Common myeloid progenitor, CD34-positive (primary cell): ENCODE measurements at regions not wholly inside any gene's neighbourhood (a gene's known extent, or its start where the extent isn't known, plus 50 kb on each side); places are given as distances from the start of the nearest gene placed in this dataset.

ENCODE experiments used
- CTCF ChIA-PET: fragments of 350-600 bp; sonication (Branson Sonifier 250); formaldehyde crosslinking; loops from one replicate; lab custom pipeline; 2021; ENCODE audit warnings: antibody characterized with exemption; lab: Charles Lee
- POLR2A ChIA-PET: fragments of 350-600 bp; sonication (Branson Sonifier 250); formaldehyde crosslinking; loops from one replicate; lab custom pipeline; 2021; ENCODE audit warnings: antibody characterized with exemption; lab: Charles Lee
- DNase-seq, 3 donors: peaks; one replicate each; pipeline versions ENCODE4 v3.0.0 to v3.0.0-alpha.2; 2013
- H3K27ac ChIP-seq, 2 experiments: 1 replicate in 1 of 2; 2 replicates in 1 of 2; pipeline ENCODE4 v1.7.0; 2013; ENCODE audit warnings: inconsistent platforms in 2 of 2, low read length in 2 of 2, mild to moderate bottlenecking in 2 of 2, low read depth in 1 of 2, moderate library complexity in 1 of 2; ENCODE audit not compliant: severe bottlenecking in 2 of 2, insufficient read depth in 1 of 2, poor library complexity in 1 of 2
- H3K27me3 ChIP-seq, 5 experiments: replicated peaks in 2 of 5; 1 replicate in 3 of 5; 2 replicates in 2 of 5; pipeline versions ENCODE4 v1.6.1 to v1.7.0; 2013; ENCODE audit warnings: low read length in 4 of 5, mild to moderate bottlenecking in 2 of 5, moderate library complexity in 2 of 5, inconsistent platforms in 1 of 5; ENCODE audit not compliant: insufficient read depth in 5 of 5, control insufficient read depth in 4 of 5
- H3K36me3 ChIP-seq, 4 experiments: 1 replicate in 2 of 4; 2 replicates in 2 of 4; pipeline versions ENCODE4 v1.6.1 to v1.7.0; 2013; ENCODE audit warnings: low read length in 3 of 4, control low read depth in 1 of 4, mild to moderate bottlenecking in 1 of 4; ENCODE audit not compliant: control insufficient read depth in 4 of 4, insufficient read depth in 4 of 4
- H3K4me1 ChIP-seq, 4 experiments: 1 replicate in 3 of 4; 2 replicates in 1 of 4; pipeline versions ENCODE4 v1.6.1 to v1.7.1; 2013; ENCODE audit warnings: low read length in 3 of 4, mild to moderate bottlenecking in 3 of 4, control low read depth in 1 of 4, inconsistent platforms in 1 of 4, moderate library complexity in 1 of 4; ENCODE audit not compliant: control insufficient read depth in 4 of 4, insufficient read depth in 4 of 4; ENCODE audit errors: control extremely low read depth in 1 of 4
- H3K4me3 ChIP-seq, 7 experiments: 1 replicate in 4 of 7; 2 replicates in 3 of 7; pipeline versions ENCODE4 v1.5.1 to v1.7.0; 2013; ENCODE audit warnings: mild to moderate bottlenecking in 7 of 7, low read length in 6 of 7, moderate library complexity in 6 of 7, inconsistent platforms in 2 of 7, low read depth in 2 of 7, control low read depth in 1 of 7; ENCODE audit not compliant: insufficient read depth in 4 of 7, control insufficient read depth in 1 of 7; ENCODE audit errors: extremely low read depth in 1 of 7
- H3K9me3 ChIP-seq, 5 experiments: 1 replicate in 4 of 5; 2 replicates in 1 of 5; pipeline versions ENCODE4 v1.6.1 to v1.7.1; 2013; ENCODE audit warnings: low read length in 4 of 5, mild to moderate bottlenecking in 2 of 5, inconsistent platforms in 1 of 5, low read depth in 1 of 5, moderate library complexity in 1 of 5; ENCODE audit not compliant: control insufficient read depth in 4 of 5, insufficient read depth in 2 of 5; ENCODE audit errors: control extremely low read depth in 1 of 5
- WGBS: methylation state at CpG from one replicate; pipeline ENCODE4 v1.1.5; 2013; ENCODE audit not compliant: insufficient coverage; 5-methylcytosine and 5-hydroxymethylcytosine counted together

DNA sequence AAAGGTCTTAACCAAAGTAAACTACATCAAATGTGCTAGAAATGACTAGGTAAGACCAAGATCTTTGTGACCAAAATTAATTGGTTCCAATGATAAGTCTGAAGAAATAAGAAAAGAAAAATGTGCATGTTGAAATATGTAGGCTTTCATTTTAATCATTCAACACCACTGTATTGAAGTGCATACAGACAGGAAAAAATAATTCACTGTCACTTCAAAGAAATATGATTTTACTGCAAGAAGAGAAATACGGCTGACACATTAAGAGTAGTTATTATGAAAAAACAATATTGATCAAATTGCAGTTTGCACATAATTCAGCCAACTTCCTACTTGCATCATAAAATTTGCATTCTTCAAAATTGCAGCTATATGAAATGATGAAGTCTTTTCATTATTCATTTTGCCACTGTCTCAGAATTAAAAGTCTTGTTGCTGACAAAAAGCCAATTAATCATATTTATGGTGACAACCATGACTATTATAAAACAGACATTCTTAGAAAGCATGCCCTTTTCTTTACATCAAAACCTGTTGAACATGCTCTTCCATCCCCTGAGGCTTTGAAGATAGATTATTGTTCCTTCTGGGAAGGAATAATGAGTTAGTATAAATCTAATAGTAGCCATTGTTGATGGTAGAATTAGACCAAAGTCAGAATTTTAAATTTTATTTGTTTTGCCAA, 405.9 kb upstream of the MAD2L1 start:
- no peaks in the 10 kb centered on the region for H3K4me1 ChIP-seq
- no peak overlapping the region for H3K27ac ChIP-seq
- no peaks in the 10 kb centered on the region for H3K27me3 ChIP-seq
- ChIA-PET CTCF (no interaction called here), POLR2A (no interaction called here)
- H3K9me3 ChIP-seq: no peaks in the 10 kb centered on the region
- H3K4me3 ChIP-seq: no peak overlapping the region
- DNase-seq: no peak
- WGBS: no CpG with 5 or more reads among the region's 1 CpG
- H3K36me3 ChIP-seq: no peaks in the 10 kb centered on the region

- DNase-seq: no peak
- Histone ChIP-seq H3K36me3 (no peaks in the 10 kb centered on the region), H3K9me3 (peaks cover 0 to 2% (median 0%) of the 10 kb centered on the region in 5 experiments), H3K4me3 (no peak overlapping the region), H3K27me3 (no peaks in the 10 kb centered on the region), H3K27ac (no peak overlapping the region), H3K4me1 (no peaks in the 10 kb centered on the region)
- 59% methylated on average over 2 of the region's 3 CpGs for WGBS
- ChIA-PET CTCF (no interaction called here), POLR2A (no interaction called here)
Observed at GRCh38 chr4:120466429-120466828, 399.8 kb upstream of the MAD2L1 start.

- POLR2A ChIA-PET: no interaction called here
Observed at GRCh38 chr4:120454788-120455187, 388.1 kb upstream of the MAD2L1 start.

DNA sequence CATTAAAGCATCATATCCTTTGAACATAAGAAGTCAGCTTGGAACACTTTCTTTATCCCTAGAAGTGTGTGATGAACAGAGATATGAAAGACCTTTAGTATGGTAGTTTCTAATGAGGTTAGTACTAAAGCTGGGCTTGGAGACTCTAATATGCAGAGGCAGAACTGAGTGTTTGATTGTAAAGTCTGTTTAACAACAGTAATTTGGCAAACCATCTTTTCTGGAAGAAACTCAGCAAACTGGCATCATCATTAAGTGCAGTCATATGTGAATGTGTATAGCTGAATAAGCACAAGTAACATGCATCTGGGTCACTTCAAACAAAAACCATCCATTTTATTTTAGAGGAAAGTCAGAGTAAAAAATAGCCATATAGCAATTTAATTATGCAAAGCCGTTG, 385.9 kb upstream of the MAD2L1 start:
- H3K4me1 ChIP-seq: no peaks in the 10 kb centered on the region
- no peak overlapping the region for H3K4me3 ChIP-seq
- ChIA-PET CTCF (no interaction called here), POLR2A (no interaction called here)
- no peaks in the 10 kb centered on the region for H3K27me3 ChIP-seq
- no peak for DNase-seq
- 100% methylated on average over 1 of the region's 1 CpG for WGBS
- no peaks in the 10 kb centered on the region for H3K9me3 ChIP-seq
- H3K36me3 ChIP-seq: no peaks in the 10 kb centered on the region
- H3K27ac ChIP-seq: no peak overlapping the region

More at GRCh38 chr4:120454788-120455187, 388.1 kb upstream of the MAD2L1 start:
- Histone ChIP-seq H3K36me3 (no peaks in the 10 kb centered on the region), H3K9me3 (no peaks in the 10 kb centered on the region), H3K4me1 (no peaks in the 10 kb centered on the region), H3K27me3 (no peaks in the 10 kb centered on the region), H3K4me3 (no peak overlapping the region), H3K27ac (no peak overlapping the region)
- DNase-seq: no peak
- CTCF ChIA-PET: no interaction called here

DNA sequence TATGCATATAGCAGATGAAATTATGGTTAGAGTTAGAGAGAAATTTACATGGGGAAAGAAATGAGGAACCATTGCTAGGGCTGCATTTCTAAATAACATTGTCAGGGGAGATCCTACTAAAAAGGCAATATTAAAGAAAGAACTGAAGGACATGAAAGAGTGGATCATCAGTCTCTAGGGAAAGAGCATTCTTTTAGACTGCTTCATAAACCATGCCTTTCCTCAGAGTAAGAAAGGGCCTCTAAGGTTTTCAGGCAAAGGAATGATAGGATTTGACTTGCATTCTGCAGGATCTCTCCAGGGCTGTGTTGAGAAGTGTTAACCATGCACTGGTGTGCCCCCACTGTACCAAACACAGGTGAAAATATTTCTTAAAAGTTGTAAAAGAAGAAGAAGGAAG, 385.4 kb upstream of the MAD2L1 start:
- no peaks in the 10 kb centered on the region for H3K4me1 ChIP-seq
- no peak overlapping the region for H3K27ac ChIP-seq
- no peaks in the 10 kb centered on the region for H3K36me3 ChIP-seq
- H3K9me3 ChIP-seq: no peaks in the 10 kb centered on the region
- DNase-seq: no peak
- ChIA-PET POLR2A (no interaction called here), CTCF (no interaction called here)
- no peaks in the 10 kb centered on the region for H3K27me3 ChIP-seq
- H3K4me3 ChIP-seq: no peak overlapping the region

GRCh38 chr4:120447774-120448173, 381.1 kb upstream of the MAD2L1 start:
- WGBS: no CpG with 5 or more reads among the region's 1 CpG
- H3K4me3 ChIP-seq: no peak overlapping the region
- H3K27ac ChIP-seq: no peak overlapping the region
- no peaks in the 10 kb centered on the region for H3K9me3 ChIP-seq
- ChIA-PET CTCF (no interaction called here), POLR2A (no interaction called here)
- H3K27me3 ChIP-seq: no peaks in the 10 kb centered on the region
- H3K4me1 ChIP-seq: no peaks in the 10 kb centered on the region
- DNase-seq: no peak
- no peaks in the 10 kb centered on the region for H3K36me3 ChIP-seq

DNA sequence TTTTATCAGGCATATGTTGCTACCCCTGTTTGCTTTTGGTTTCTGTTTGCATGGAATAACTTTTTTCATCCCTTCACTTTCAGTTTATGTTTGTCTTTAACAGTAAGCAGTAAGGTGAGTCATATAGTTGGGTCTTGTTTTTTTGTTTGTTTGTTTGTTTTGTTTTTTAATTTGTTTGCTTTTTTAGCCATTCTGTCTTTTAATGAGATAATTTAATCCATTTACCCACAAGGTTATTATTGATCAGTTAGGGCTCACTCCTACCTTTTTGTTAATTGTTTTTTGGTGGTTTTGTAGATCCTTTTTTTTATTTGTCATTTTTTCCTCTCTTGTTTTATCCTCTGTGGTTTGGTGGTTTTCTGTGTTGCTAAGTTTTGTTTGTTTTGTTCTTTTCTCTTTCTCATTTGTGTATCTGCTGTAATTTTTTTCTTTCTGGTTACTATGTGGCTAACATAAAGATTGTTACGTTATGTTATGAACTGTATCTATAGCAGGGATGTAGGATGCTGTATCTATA, 379.5 kb upstream of the MAD2L1 start:
- H3K4me1 ChIP-seq: no peaks in the 10 kb centered on the region
- ChIA-PET POLR2A (no interaction called here), CTCF (no interaction called here)
- no CpG with 5 or more reads among the region's 1 CpG for WGBS
- no peaks in the 10 kb centered on the region for H3K27me3 ChIP-seq
- H3K4me3 ChIP-seq: no peak overlapping the region
- no peaks in the 10 kb centered on the region for H3K9me3 ChIP-seq
- no peaks in the 10 kb centered on the region for H3K36me3 ChIP-seq
- no peak for DNase-seq
- no peak overlapping the region for H3K27ac ChIP-seq
